Bone marrow (tissue), 2 donors: ENCODE measurements at regions not wholly inside any gene's neighbourhood (a gene's known extent, or its start where the extent isn't known, plus 50 kb on each side); places are given as distances from the start of the nearest gene placed in this dataset.
"Not testable (repeated sequence)": the region's sequence is repeated elsewhere in the genome, so short reads cannot be mapped to it uniquely, and the experiment has no call there.

Source experiments
- DNase-seq, 2 donors: peaks; one replicate each; lab custom pipeline; 2025; lab: John Stamatoyannopoulos, UW

GRCh38 chr9:104269996-104270963, 176.2 kb downstream of the SMC2 start:
- DNase-seq: no peak

- no peak for DNase-seq
These were observed 182.7 kb downstream of the SMC2 start for GRCh38 chr9:104276709-104277245.

DNA sequence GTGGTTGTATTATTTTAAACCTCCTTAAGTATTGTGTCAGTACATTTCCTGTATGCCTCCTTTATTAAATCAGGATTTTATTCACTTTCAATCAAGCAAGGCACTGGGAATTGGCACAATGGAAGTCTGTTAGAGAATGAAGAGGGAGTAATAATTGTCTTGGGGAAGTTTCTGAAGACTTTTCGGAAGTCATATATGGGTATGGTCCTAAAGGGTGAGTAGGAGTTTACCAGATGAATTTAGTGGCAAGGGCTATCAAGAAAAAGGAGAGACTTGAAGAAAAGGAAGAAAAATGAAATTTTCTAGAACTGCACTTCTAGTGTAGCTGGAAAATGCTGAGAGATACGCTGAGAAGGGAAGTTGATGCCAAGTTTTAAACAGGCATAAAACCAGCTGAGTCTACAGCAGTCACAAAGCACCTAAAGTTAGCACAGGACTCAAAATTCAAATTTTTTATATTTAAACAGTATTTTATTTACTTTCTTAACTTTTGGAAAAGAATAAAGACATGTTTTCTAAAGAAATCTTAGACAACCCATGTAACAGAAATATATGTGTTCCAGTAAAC, 184.9 kb downstream of the SMC2 start:
- no peak for DNase-seq

DNA sequence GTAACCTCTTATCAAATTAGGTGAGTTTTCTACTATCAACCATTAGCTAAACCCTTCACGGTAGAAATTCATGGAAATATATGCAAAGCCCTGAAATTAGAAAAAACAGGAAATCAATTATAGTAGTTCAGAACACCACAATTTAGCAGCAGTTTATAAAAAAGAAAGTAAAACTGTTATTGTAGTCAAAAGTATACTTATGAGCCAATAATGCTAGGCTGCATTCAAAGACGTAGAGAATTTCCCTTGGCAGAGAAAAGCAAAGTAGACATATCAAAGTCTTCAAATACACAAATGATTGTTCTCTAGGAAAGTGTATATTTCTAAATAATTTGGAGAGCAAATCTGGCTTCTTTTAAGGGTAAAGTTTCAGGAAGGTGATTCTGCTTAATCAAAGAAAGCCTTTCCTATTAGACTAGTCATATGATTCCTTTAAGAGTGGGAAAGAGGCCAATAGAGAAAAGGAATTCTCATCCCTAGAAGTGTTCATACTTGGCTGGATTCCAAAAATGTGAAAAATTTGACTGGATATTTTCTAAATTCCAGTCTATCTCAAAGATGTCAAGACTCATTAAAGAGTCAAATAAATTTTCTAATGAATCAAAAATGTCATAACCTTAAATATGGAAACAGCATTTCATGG, 185.5 kb downstream of the SMC2 start:
- no peak for DNase-seq

DNA sequence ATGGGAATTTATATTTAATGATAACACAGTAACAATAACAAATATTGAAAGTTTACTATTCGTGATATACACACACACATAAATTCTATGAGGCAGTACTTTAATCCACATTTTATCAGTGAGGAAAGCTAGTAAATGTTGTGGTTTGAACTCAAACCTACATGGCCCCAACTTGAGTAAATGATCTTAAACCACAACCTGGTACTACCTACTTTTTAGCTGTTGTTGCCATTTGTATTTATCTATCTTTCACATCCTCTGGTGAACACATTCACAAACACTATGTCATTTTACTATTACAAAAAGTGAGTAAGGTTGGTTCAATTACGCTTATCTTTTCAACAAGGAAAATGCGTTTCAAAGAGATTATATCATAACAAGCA, 186.1 kb downstream of the SMC2 start:
- DNase-seq: no peak

DNA sequence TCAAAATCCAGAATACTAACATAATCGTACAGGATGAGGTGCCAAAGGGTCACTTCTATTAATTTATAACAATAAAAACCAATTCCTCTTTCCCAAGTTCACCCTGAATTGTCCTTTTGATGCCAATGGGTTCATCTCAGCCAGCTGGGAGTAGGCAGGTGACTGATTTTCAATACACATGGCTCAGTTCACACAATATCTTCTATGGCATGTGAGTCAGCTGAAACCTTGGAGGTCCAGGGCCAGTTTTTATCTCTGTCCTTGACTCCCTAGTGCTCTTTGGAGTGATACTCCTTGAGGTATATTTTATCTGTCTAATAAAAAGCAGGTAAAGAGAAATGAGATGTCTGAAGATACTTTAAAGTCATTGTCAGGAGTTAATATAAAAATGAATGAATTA, 186.6 kb downstream of the SMC2 start:
- DNase-seq: no peak

DNA sequence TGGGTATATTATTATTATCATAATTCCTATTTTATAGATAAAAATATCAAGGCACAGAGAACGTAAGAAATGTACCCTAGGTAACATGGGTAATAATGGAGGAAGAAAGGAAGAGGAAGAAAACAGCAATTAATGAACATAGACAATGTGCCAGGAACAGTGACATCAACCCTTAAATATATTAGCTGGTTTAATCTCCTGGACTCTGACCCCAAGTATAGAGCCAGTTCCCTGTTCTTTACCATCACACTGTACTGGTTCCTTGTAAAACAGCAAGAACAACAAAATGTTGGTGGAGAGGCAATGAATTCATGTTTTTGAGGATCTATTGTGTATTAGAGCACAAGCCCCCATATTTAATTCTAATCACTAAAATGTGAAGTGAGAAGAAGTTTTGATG, 192.1 kb downstream of the SMC2 start:
- DNase-seq: no peak

GRCh38 chr9:104286799-104287198, 192.7 kb downstream of the SMC2 start:
- no peak for DNase-seq

DNA sequence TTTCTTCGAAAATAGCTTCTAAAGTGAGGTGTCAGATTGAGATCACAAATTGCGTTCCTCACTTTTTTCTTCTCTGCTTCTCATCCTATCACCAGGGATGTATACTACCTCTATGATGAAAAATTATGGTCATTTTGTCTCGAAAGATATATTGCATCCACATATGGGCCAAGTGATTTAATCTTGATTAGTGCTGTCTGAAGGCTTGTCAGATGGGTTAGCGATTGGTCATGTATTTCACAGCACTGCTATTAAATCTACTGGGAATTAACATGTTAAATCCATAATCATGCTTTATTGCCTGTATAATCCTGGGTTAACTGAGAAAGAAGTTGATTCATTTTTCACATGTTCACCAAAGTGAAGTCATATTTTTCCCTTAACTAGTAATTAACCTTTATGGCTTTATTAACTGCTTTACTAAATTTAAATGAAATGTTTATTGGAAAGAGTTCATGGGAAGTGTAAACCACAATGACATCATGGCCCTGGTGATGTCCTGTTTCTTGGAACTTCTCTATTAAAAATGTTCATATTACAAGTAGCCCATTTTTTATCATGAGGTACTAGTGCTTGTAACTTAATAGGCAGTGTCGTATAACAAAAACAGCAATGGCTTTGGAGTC, 193.3 kb downstream of the SMC2 start:
- DNase-seq: no peak

DNA sequence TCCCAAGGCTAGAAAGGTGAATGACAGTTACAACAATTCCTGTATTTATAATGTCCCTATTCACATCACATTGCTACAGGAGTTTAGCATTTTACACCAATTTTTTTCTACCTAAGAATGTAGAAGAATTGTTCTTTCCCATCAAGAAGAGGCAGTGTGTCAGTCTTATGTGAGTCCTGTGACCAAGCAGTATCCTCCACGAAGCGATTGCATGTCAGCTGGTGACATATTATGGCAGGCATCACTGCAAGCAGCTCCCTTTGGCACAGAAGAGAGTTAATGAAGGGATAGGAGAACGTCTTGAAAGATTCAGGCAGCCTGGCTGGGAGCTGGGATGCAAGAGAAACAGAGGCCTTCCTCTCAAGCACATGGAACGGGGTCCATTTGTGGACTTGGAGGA, 199.8 kb downstream of the SMC2 start:
- no peak for DNase-seq

GRCh38 chr9:104300124-104300523, 203.9 kb upstream of the OR13F1 start:
- no peak for DNase-seq

DNA sequence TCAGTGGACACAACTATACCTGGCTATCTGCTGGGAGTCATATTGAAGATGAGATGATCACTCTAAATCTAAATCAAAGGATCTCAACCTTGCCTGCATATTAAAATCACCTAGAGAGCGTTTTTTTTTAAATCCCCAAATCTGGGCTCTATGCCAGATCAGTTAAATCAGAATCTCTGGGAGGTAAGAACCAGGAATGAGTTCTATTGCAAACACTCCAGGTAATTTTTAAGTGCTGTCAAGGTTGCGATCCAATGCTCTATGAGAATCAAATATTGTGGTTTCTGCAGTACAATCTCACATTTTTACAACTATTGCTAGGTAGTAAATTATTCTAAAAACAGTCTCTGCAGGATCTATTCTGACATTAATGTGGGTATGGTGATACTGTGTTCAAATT, 202.3 kb upstream of the OR13F1 start:
- no peak for DNase-seq

GRCh38 chr9:104302775-104303174, 201.3 kb upstream of the OR13F1 start:
- no peak for DNase-seq

GRCh38 chr9:104304925-104305324, 199.1 kb upstream of the OR13F1 start:
- DNase-seq: no peak

GRCh38 chr9:104313396-104314110, 190.5 kb upstream of the OR13F1 start:
- no peak for DNase-seq

DNA sequence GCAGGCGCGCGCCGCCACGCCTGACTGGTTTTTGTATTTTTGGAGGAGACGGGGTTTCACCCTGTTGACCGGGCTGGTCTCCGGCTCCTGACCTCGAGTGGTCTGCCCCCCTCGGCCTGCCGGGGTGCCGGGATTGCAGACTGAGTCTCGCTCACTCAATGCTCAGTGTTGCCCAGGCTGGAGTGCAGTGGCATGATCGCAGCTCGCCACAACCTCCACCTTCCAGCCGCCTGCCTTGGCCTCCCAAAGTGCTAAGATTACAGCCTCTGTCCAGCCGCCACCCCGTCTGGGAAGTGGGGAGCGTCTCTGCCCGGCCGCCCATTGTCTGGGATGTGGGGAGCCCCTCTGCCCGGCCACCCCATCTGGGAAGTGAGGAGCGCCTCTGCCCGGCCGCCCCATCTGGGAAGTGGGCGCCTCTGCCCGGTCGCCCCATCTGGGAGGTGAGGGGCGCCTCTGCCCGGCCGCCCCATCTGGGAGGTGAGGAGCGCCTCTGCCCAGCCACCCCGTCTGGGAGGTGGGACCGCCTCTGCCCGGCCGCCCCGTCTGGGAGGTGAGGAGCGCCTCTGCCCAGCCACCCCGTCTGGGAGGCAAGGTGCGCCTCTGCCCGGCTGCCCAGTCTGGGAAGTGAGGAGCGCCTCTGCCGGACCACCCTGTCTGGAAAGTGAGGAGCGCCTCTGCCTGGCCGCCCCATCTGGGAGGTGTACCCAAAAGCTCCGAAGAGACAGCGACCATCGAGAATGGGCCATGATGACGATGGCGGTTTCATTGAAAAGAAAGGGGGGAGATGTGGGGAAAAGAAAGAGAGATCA, 187.7 kb upstream of the OR13F1 start:
- not testable (repeated sequence) for DNase-seq

- DNase-seq: no peak
These were observed 184.9 kb upstream of the OR13F1 start for GRCh38 chr9:104319198-104319597.

DNA sequence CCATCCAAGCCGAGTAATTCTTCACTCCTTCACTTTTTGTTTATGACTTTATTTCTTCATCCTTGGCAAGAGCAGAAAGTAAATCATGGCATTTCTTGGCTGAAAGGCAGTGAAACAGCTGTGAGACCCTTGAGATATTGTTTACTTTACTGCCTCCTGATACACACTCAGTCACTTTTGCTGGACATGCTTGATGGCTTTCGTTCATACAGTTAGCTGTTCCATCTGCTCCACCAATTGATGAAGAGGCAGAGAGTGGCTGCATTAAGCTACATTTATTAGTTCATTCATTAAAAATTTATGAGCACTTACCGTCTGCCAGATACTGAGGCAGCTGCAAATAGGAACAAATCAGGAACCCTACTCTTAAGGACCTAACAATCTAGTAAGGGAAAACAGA, 184.4 kb upstream of the OR13F1 start:
- no peak for DNase-seq

GRCh38 chr9:104322596-104322995, 181.5 kb upstream of the OR13F1 start:
- DNase-seq: no peak

DNA sequence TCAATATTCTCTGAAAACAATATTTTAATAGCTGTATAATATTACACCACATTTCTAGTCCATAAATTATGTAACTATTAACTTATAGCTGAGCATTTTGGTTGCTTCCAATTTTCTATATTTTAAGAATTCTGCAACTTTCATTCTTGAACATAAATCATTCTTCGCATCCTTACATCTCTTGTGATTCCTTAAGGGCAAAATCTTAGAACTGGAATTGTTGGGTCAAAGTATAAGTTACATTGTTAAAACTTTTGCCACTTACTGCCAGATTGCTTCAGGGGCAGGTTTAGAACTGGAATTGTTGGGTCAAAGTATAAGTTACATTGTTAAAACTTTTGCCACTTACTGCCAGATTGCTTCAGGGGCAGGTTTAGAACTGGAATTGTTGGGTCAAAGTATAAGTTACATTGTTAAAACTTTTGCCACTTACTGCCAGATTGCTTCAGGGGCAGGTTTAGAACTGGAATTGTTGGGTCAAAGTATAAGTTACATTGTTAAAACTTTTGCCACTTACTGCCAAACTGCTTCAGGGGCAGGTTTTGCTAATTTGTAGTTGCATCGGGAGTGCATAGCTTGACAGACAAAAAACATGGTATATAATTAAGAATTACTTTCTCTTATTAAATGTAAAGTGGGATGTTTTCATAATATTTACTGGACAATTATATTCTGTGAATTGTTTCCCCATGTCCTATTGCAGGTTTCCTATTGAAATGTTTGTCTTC, 179.9 kb upstream of the OR13F1 start:
- DNase-seq: not testable (repeated sequence)
